GM12878 (cell line): ENCODE measurements at regions not wholly inside any gene's neighbourhood (a gene's known extent, or its start where the extent isn't known, plus 50 kb on each side); places are given as distances from the start of the nearest gene placed in this dataset.

Source experiments
- ATAC-seq: fragments of 200-7000 bp; cut with Tn5 transposase; 3 replicates; pipeline ENCODE4 v1.9.1; 2020; ENCODE audit warnings: mild to moderate bottlenecking, moderate library complexity
- BruUV-seq: library from RNA; stranded (reverse); fragments of 400-500 nt; replicated peaks from 2 replicates; lab custom pipeline; 2021; lab: Mats Ljungman, UMichigan
- CTCF ChIA-PET: fragments of 300-600 bp; sonication (Branson Sonifier 250); formaldehyde crosslinking; extraction: SDS; loops from one replicate; lab custom pipeline; 2021; ENCODE audit warnings: inconsistent platforms; lab: Yijun Ruan, JAX
- POLR2A ChIA-PET: fragments of 350-600 bp; formaldehyde crosslinking; extraction: SDS; loops from one replicate; lab custom pipeline; 2021; ENCODE audit warnings: inconsistent platforms; lab: Charles Lee
- RAD21 ChIA-PET: fragments of 300-600 bp; sonication (Branson Sonifier 250); formaldehyde crosslinking; loops from one replicate; lab custom pipeline; 2023; ENCODE audit warnings: antibody characterized with exemption; ENCODE audit not compliant: unreplicated experiment; lab: Charles Lee
- SMC1A ChIA-PET: fragments of 300-600 bp; sonication (Branson Sonifier 250); formaldehyde crosslinking; loops from one replicate; lab custom pipeline; 2023; ENCODE audit not compliant: unreplicated experiment, uncharacterized antibody; lab: Charles Lee
- DNase-seq: peaks from one replicate; pipeline ENCODE4 v3.0.0-alpha.2; 2011; ENCODE audit warnings: low read depth, low spot score
- FAIRE-seq: peaks from 3 replicates; lab custom pipeline; 2011; peaks lifted over from hg19 to GRCh38; lab: Jason Lieb, UNC
- H2AFZ ChIP-seq: 2 replicates; pipeline ENCODE4 v1.6.0; 2011; ENCODE audit warnings: low read depth, low read length, control low read depth; ENCODE audit not compliant: control insufficient read depth
- H3K27ac ChIP-seq: 2 replicates; pipeline ENCODE4 v1.5.1; 2011; ENCODE audit warnings: control low read depth; ENCODE audit not compliant: control insufficient read depth, insufficient read depth
- H3K27me3 ChIP-seq, 2 experiments: replicated peaks in 1 of 2; 2 replicates each; pipeline versions ENCODE4 v1.6.0 to v1.6.1; 2011; ENCODE audit warnings: low read length in 1 of 2; ENCODE audit not compliant: control insufficient read depth in 2 of 2, insufficient read depth in 2 of 2
- H3K36me3 ChIP-seq, 2 experiments: 2 replicates each; pipeline ENCODE4 v1.5.1; 2011; ENCODE audit warnings: low read length in 1 of 2; ENCODE audit not compliant: control insufficient read depth in 2 of 2, insufficient read depth in 2 of 2
- H3K4me1 ChIP-seq: 2 replicates; pipeline ENCODE4 v1.6.1; 2011; ENCODE audit warnings: mild to moderate bottlenecking, low read length, moderate library complexity, mixed read lengths; ENCODE audit not compliant: control insufficient read depth, insufficient read depth
- H3K4me2 ChIP-seq: 2 replicates; pipeline ENCODE4 v1.6.0; 2011; ENCODE audit warnings: control low read depth; ENCODE audit not compliant: control insufficient read depth, insufficient read depth
- H3K4me3 ChIP-seq: fragments of 200-600 bp; sonication (generic); 2 replicates; pipeline ENCODE4 v1.5.1; 2016
- H3K79me2 ChIP-seq: 2 replicates; pipeline ENCODE4 v1.6.0; 2011; ENCODE audit warnings: low read length; ENCODE audit not compliant: control insufficient read depth, insufficient read depth
- H3K9ac ChIP-seq: 2 replicates; pipeline ENCODE4 v1.8.0; 2011; ENCODE audit warnings: low read length, control low read depth, mixed read lengths; ENCODE audit not compliant: control insufficient read depth, insufficient read depth
- H3K9me3 ChIP-seq: replicated peaks from 3 replicates; pipeline ENCODE4 v1.5.1; 2011; ENCODE audit warnings: mild to moderate bottlenecking, low read length; ENCODE audit not compliant: control insufficient read depth, insufficient read depth
- H4K20me1 ChIP-seq: 2 replicates; pipeline ENCODE4 v1.6.0; 2011; ENCODE audit not compliant: control insufficient read depth, insufficient read depth
- ATF2 ChIP-seq: IDR thresholded peaks from 2 replicates; pipeline ENCODE4 v1.6.1; 2012; ENCODE audit warnings: low read length, inconsistent platforms
- ATF7 ChIP-seq: fragments of 450-650 bp; IDR thresholded peaks from 2 replicates; pipeline ENCODE4 v1.6.1; 2016; ENCODE audit warnings: low read depth, mild to moderate bottlenecking
- BHLHE40 ChIP-seq, 2 experiments: fragments of 450-650 bp in 1 of 2; IDR thresholded peaks; 2 replicates each; pipeline ENCODE4 v1.6.1; 2011 to 2017; ENCODE audit warnings: low read depth in 2 of 2, borderline replicate concordance in 1 of 2, improper control_type of control experiment in 1 of 2, low read length in 1 of 2, mild to moderate bottlenecking in 1 of 2
- BRCA1 ChIP-seq: IDR thresholded peaks from 2 replicates; pipeline ENCODE4 v1.6.1; 2011; ENCODE audit warnings: low read depth, low read length, improper control_type of control experiment
- CHD1 ChIP-seq: IDR thresholded peaks from 2 replicates; pipeline ENCODE4 v1.6.1; 2012; ENCODE audit warnings: low read depth, low read length, improper control_type of control experiment
- DPF2 ChIP-seq: fragments of 450-650 bp; IDR thresholded peaks from 2 replicates; pipeline ENCODE4 v1.6.1; 2017; ENCODE audit warnings: mild to moderate bottlenecking
- E2F8 ChIP-seq: fragments of 450-650 bp; IDR thresholded peaks from 2 replicates; pipeline ENCODE4 v1.6.1; 2018; ENCODE audit warnings: mild to moderate bottlenecking, low read depth, moderate library complexity; ENCODE audit not compliant: partially characterized antibody
- JUNB ChIP-seq: IDR thresholded peaks from 2 replicates; pipeline ENCODE4 v1.6.1; 2016; ENCODE audit warnings: antibody characterized with exemption, mild to moderate bottlenecking
- LARP7 ChIP-seq: fragments of 450-650 bp; IDR thresholded peaks from 2 replicates; pipeline ENCODE4 v1.6.1; 2017; ENCODE audit warnings: mild to moderate bottlenecking
- MTA2 ChIP-seq: fragments of 450-650 bp; IDR thresholded peaks from 2 replicates; pipeline ENCODE4 v1.6.1; 2016; ENCODE audit warnings: low read depth, mild to moderate bottlenecking, moderate library complexity
- MXI1 ChIP-seq: fragments of 150-350 bp; IDR thresholded peaks from 2 replicates; pipeline ENCODE4 v1.6.1; 2011; ENCODE audit warnings: low read depth, mild to moderate bottlenecking, inconsistent platforms, low read length, improper control_type of control experiment
- NRF1 ChIP-seq: conservative IDR thresholded peaks from 2 replicates; pipeline ENCODE4 v1.6.1; 2011; ENCODE audit warnings: mild to moderate bottlenecking, low read depth, low read length, improper control_type of control experiment
- RAD51 ChIP-seq: fragments of 450-650 bp; IDR thresholded peaks from 2 replicates; pipeline ENCODE4 v1.6.1; 2016; ENCODE audit warnings: moderate library complexity, mild to moderate bottlenecking, inconsistent platforms
- SMARCA5 ChIP-seq: fragments of 450-650 bp; IDR thresholded peaks from 2 replicates; pipeline ENCODE4 v1.6.1; 2017; ENCODE audit warnings: mild to moderate bottlenecking
- WGBS: methylation state at CpG from one replicate; pipeline ENCODE4 v1.1.6; 2016; ENCODE audit warnings: low lambda C conversion rate; ENCODE audit not compliant: insufficient replicate concordance, insufficient coverage; ENCODE audit errors: missing lambda C conversion rate; 5-methylcytosine and 5-hydroxymethylcytosine counted together
- in situ Hi-C: fragments of 300-500 bp; cut with MboI; formaldehyde crosslinking; loops from 9 replicates; pipeline ENCODE4 v1.14.3; 2018; ENCODE audit warnings: mixed read lengths
- intact Hi-C: fragments of 100-400 bp; cut with micrococcal nuclease; formaldehyde crosslinking; loops from one replicate; pipeline ENCODE4 v1.14.2; 2022; ENCODE audit not compliant: unreplicated experiment

- POLR2A ChIA-PET, result no interaction called here
- Histone ChIP-seq H3K9me3 (no peaks in the 10 kb centered on the region), H3K9ac (no peak overlapping the region), H3K4me3 (no peak overlapping the region), H3K27ac (no peak overlapping the region), H3K79me2 (no peaks in the 10 kb centered on the region), H2AFZ (no peak overlapping the region)
- FAIRE-seq, result no peak
- WGBS, result 51% methylated on average over 6 of the region's 6 CpGs
- ATAC-seq, result no peak
- no TSS peak for BruUV-seq
- TF ChIP-seq E2F8, result no peak
- no peak for TF ChIP-seq ATF7
- no peak for TF ChIP-seq CHD1
- TF ChIP-seq MXI1, result no peak
- TF ChIP-seq, all 136 proteins: peak for 0
- Histone ChIP-seq H4K20me1 (no peaks in the 10 kb centered on the region), H3K4me2 (no peak overlapping the region), H3K27me3 (no peaks in the 10 kb centered on the region), H3K4me1 (no peaks in the 10 kb centered on the region), H3K36me3 (no peaks in the 10 kb centered on the region)
- SMC1A ChIA-PET, result interaction anchor here (0.7 kb wide), 1 partner anchor 11 kb away, joined by 3 read pairs; no protein-coding TSS in a partner anchor
- in situ Hi-C loops (no loop called here), intact Hi-C loops (no loop called here)
- RAD21 ChIA-PET, result no interaction called here
- DNase-seq, result no peak
- CTCF ChIA-PET, result no interaction called here
Observed at GRCh38 chr18:55076643-55077218, 117.5 kb upstream of the CCDC68 start.

- no peak for ATAC-seq
- Histone ChIP-seq H3K4me3 (no peak overlapping the region), H3K4me2 (no peak overlapping the region), H4K20me1 (no peaks in the 10 kb centered on the region), H3K36me3 (no peaks in the 10 kb centered on the region), H3K9ac (no peak overlapping the region), H3K9me3 (no peaks in the 10 kb centered on the region), H3K4me1 (peaks cover 22% of the 10 kb centered on the region), H2AFZ (no peak overlapping the region), H3K27ac (no peak overlapping the region), H3K27me3 (no peaks in the 10 kb centered on the region), H3K79me2 (no peaks in the 10 kb centered on the region)
- intact Hi-C loops, result no loop called here
- no peak for DNase-seq
- POLR2A ChIA-PET, result no interaction called here
- no peak for FAIRE-seq
- BruUV-seq, result no TSS peak
- RAD21 ChIA-PET, result no interaction called here
- SMC1A ChIA-PET, result interaction anchor here (1.0 to 1.5 kb wide), 2 partner anchors 11 to 19 kb away, joined by 3 to 5 read pairs; no protein-coding TSS in a partner anchor
- in situ Hi-C loops, result no loop called here
- CTCF ChIA-PET, result no interaction called here
- TF ChIP-seq JUNB (no peak), MTA2 (no peak), RAD51 (no peak), LARP7 (no peak), BHLHE40 (IDR thresholded peaks at IDR 0.05; ENCODE audit: borderline replicate concordance in 1 of 2, low read depth in 2 of 2, low read length in 1 of 2) (no peak), DPF2 (no peak), ATF2 (no peak), BRCA1 (no peak), SMARCA5 (no peak), NRF1 (no peak)
Observed at GRCh38 chr18:55073834-55074233, 114.6 kb upstream of the CCDC68 start.
